ENCODE measurements at regions not wholly inside any gene's neighbourhood (a gene's known extent, or its start where the extent isn't known, plus 50 kb on each side); places are given as distances from the start of the nearest gene placed in this dataset.

DNA sequence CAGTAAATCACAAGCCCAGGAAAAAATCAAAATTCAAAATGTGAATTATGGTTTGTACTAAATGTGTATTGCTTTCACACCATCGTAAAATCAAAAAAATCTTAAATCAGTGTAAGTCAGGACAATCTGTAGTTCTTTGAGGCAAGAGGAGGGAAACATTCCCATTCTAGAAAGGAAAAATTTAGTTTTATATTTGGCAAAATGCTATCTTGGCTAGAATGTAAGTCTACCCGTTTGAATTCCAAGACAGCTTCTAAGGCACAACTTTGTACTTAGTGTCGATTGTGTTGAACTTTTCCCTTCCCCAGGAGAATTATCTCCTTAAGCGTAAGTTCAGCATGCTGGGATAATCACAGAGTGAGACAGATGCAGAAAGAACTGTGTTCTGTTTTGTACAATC, 638.2 kb upstream of the LRRTM1 start:
- TF ChIP-seq POLR2A (IDR thresholded peaks at IDR 0.05) = no peak
- TF ChIP-seq, protein P1, sequence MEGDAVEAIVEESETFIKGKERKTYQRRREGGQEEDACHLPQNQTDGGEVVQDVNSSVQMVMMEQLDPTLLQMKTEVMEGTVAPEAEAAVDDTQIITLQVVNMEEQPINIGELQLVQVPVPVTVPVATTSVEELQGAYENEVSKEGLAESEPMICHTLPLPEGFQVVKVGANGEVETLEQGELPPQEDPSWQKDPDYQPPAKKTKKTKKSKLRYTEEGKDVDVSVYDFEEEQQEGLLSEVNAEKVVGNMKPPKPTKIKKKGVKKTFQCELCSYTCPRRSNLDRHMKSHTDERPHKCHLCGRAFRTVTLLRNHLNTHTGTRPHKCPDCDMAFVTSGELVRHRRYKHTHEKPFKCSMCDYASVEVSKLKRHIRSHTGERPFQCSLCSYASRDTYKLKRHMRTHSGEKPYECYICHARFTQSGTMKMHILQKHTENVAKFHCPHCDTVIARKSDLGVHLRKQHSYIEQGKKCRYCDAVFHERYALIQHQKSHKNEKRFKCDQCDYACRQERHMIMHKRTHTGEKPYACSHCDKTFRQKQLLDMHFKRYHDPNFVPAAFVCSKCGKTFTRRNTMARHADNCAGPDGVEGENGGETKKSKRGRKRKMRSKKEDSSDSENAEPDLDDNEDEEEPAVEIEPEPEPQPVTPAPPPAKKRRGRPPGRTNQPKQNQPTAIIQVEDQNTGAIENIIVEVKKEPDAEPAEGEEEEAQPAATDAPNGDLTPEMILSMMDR (IDR thresholded peaks at IDR 0.05) = no peak
- TF ChIP-seq EP300 (IDR thresholded peaks at IDR 0.05) = no peak

Measured in ovary (tissue), 3 donors.